CD1c-positive myeloid dendritic cell (primary cell): ENCODE measurements at regions not wholly inside any gene's neighbourhood (a gene's known extent, or its start where the extent isn't known, plus 50 kb on each side); places are given as distances from the start of the nearest gene placed in this dataset.

Experiments
- DNase-seq: peaks from one replicate; pipeline ENCODE4 v3.0.0-alpha.2; 2016; ENCODE audit errors: extremely low spot score

- DNase-seq: no peak
Measured at GRCh38 chr3:102112704-102113230, 263.5 kb downstream of the NFKBIZ start.

- DNase-seq: no peak
Measured at GRCh38 chr3:102113421-102114041, 264.2 kb downstream of the NFKBIZ start.

GRCh38 chr3:102114264-102114979 is 265.1 kb downstream of the NFKBIZ start:
- peak; percentile 23 for DNase-seq

- DNase-seq: no peak
Measured at GRCh38 chr3:102122527-102122926, 273.2 kb downstream of the NFKBIZ start.

GRCh38 chr3:102123590-102124190 is 274.4 kb downstream of the NFKBIZ start:
- DNase-seq: no peak

- peak; percentile 33 for DNase-seq
Measured at GRCh38 chr3:102124282-102124681, 275.0 kb downstream of the NFKBIZ start.

GRCh38 chr3:102124704-102125103 is 275.4 kb downstream of the NFKBIZ start:
- no peak for DNase-seq

GRCh38 chr3:102125197-102125993 is 276.1 kb downstream of the NFKBIZ start:
- DNase-seq: no peak

- no peak for DNase-seq
Measured at GRCh38 chr3:102125994-102126368, 276.7 kb downstream of the NFKBIZ start.

- DNase-seq: peak; percentile 54
Measured at GRCh38 chr3:102129760-102130608, 280.7 kb downstream of the NFKBIZ start.

GRCh38 chr3:102132370-102132769 is 283.1 kb downstream of the NFKBIZ start:
- no peak for DNase-seq

- DNase-seq: no peak
Measured at GRCh38 chr3:102133376-102133775, 284.1 kb downstream of the NFKBIZ start.

GRCh38 chr3:102135316-102135715 is 286.0 kb downstream of the NFKBIZ start:
- no peak for DNase-seq

- DNase-seq: no peak
Measured at GRCh38 chr3:102136183-102136582, 286.9 kb downstream of the NFKBIZ start.

- no peak for DNase-seq
Measured at GRCh38 chr3:102140116-102140515, 290.8 kb downstream of the NFKBIZ start.

- no peak for DNase-seq
Measured at GRCh38 chr3:102141096-102141927, 292.0 kb downstream of the NFKBIZ start.

- DNase-seq: no peak
Measured at GRCh38 chr3:102141928-102142239, 292.6 kb downstream of the NFKBIZ start.

GRCh38 chr3:102142379-102143060 is 292.3 kb upstream of the ZPLD1 start:
- DNase-seq: no peak

GRCh38 chr3:102143536-102143935 is 291.3 kb upstream of the ZPLD1 start:
- DNase-seq: no peak

- DNase-seq: no peak
Measured at GRCh38 chr3:102144063-102144462, 290.8 kb upstream of the ZPLD1 start.
